ENCODE measurements at regions not wholly inside any gene's neighbourhood (a gene's known extent, or its start where the extent isn't known, plus 50 kb on each side); places are given as distances from the start of the nearest gene placed in this dataset.
"Not testable (repeated sequence)": the region's sequence is repeated elsewhere in the genome, so short reads cannot be mapped to it uniquely, and the experiment has no call there.

GRCh38 chr15:62365795-62366442 lies 200.8 kb upstream of the C2CD4B start:
- DNase-seq (ENCODE audit: low read depth): no peak

- no peak for DNase-seq (ENCODE audit: low read depth)
Observed at GRCh38 chr15:62369454-62369853, 204.4 kb upstream of the C2CD4B start.

DNA sequence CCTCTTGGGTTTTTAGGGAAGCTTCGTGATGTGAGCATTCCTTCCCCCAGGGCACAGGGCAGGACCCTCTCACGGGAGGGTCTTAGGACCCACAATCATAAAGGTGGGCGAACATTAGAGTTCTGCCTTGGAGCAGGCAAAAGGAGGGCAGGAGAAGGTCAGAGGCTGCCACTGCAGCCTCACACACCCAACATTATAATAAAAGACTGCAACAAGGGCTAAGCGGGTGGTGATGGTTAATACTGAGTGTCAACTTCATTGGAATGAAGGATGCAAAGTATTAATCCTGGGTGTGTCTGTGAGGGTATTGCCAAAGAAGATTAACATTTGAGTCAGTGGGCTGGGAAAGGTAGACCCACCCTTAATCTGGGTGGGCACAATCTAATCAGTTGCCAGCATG lies 206.6 kb upstream of the C2CD4B start:
- DNase-seq (ENCODE audit: low read depth): not testable (repeated sequence)

DNA sequence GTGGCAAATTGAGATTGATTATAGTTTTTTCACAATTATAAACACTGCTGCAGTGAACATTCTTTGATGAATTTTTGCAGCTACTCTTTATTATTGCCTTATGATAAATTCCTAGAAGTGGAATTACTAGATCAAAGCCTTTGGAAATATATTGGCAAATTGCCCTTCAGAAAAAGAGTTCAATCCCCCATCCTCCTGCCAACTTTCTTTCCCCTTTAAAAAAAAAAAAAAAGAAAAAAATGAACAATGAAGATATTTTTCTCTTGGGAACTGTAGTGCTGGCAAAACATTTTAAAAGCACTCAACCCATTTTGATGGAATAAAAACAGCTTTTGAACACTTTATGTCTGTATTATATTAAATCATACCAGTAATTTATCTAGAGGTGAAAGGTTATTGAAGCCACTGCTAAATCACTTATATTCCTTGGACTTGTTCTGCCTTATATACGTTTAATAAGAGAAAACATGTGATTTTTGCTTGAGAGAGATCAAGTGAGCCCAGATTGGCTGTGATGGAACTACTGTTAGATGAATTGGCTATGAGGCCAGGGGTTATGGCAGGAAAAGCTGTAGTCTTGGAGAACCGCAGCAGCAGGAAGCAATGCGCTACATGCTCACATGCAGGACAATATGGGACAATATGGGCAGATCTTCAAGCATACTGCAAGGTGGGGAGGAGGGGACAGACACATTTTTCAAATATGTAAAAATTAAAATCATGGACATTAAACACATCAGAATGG lies 212.8 kb upstream of the C2CD4B start:
- DNase-seq (ENCODE audit: low read depth): no peak

DNA sequence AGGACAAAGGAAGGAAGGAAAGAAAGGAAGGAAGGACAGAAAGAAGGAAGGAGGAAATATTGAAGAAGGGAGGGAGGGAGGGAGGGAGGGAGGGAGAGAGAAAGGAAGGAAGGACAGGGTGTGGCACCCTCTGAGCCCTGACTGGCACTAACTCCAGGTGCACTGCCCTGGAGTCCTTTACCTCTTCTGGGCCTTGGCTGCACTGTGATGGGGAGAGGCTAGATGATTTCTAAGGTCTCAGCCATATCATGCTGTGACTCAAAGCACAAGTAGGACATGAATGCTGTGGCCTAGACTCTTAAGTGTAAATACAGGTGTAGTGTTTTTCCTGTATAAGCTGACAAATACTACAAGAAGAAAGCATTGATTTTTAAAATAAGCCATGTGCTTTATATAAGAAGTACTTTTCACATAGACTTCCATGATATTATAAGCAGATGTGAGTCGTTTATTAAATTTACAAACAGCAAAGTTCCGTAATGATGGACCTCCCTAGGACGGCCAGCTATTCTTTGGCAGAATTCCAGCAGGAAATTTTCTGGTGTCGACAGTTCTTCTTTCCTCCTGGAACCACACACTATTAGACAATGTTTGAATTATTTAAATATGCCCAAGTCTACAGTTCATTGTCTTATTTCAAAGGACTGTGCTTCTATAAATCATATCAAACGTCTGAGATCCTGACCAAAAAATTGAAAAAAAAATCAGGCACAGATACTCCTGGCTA lies 213.8 kb upstream of the C2CD4B start:
- no peak for DNase-seq (ENCODE audit: low read depth)

DNA sequence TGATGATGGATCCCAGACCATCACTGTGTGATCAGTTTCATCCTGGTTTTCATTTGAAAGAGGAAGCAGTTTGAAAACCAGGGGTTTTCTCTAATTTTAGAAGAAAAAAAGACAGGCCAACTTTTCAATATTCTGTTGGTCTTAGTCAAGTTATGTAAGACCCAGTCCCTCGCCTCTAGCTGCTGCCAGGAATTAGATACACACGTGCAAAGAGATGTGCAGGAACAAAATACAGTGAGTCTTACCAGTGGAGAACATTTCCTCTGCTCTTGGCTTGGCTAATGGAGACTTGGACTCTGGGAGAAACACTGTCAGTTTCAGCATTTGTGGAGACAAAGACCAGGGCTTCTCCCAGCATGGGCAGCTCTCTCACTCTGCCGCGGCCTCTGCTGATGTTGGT lies 214.9 kb upstream of the C2CD4B start:
- no peak for DNase-seq (ENCODE audit: low read depth)

DNA sequence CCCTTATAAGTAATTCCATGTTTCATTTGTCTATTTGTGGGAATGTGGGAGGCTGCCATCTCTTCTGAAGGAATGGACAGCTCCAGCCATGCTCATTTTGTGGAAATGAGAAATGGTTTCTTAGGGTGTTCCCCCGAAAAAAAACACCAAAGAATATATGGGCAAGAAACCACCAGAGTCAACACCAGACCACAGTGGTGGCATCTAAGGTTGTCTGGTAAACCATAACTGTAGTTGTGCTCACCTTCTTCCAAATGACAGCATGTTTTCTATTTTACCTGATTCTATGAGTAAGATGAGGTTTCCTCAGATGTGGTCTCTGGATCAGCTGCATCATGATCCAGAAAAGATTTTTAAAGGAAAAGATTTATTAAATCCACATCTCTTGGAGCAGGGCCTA lies 217.0 kb upstream of the C2CD4B start:
- no peak for DNase-seq (ENCODE audit: low read depth)

GRCh38 chr15:62389885-62390790 lies 225.1 kb upstream of the C2CD4B start, which contains the start of gene TLN2:
TSS of gene TLN2 (plus strand) at chr15:62390550.
- DNase-seq (ENCODE audit: low read depth): peak; percentile 16

GRCh38 chr15:62390791-62391640 lies 225.9 kb upstream of the C2CD4B start:
- peak; percentile 2 for DNase-seq (ENCODE audit: low read depth)

GRCh38 chr15:62391641-62392262 lies 226.7 kb upstream of the C2CD4B start:
- DNase-seq (ENCODE audit: low read depth): peak; percentile 1

DNA sequence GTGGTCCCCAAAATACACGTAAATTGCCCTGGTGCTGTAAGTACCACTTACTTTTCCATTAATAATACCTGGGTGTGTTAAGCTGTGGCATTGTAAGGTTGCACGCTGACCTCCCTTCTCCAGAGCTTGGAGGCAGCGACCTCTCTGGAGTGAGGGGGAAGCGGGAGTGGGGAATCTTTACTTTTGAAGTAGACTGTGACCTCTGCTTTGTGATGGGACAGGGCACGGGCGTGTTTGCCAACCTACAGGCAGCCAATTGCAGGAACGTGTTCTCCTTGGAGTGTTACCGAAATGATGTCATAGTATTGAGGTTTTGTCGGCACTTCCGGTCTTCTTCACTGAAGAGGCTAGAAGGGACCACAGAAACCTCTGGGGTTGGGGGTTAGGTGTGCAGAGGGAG lies 227.3 kb upstream of the C2CD4B start:
- no peak for DNase-seq (ENCODE audit: low read depth)

GRCh38 chr15:62393196-62393595 lies 228.1 kb upstream of the C2CD4B start:
- DNase-seq (ENCODE audit: low read depth): no peak

DNA sequence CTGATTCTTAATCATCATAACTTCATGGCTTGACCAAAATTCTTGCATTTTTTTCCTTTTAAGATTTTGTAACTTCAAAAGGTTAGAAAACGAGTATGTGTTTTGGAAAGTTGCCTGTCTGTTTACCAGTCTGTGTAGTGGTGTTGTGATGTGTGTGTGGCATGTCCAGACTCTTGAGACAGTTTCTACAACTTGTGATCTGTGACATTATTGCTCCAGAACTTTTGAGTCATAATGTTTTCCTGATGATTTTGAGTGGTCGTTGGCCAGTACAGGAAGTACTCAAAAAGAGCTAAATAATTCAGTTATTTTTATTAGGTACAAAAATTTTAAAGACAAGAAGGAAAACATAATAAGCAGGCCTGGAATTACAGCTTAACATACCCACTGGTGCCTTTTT lies 229.0 kb upstream of the C2CD4B start:
- DNase-seq (ENCODE audit: low read depth): no peak

GRCh38 chr15:62400778-62401177 lies 235.7 kb upstream of the C2CD4B start:
- DNase-seq (ENCODE audit: low read depth): no peak

DNA sequence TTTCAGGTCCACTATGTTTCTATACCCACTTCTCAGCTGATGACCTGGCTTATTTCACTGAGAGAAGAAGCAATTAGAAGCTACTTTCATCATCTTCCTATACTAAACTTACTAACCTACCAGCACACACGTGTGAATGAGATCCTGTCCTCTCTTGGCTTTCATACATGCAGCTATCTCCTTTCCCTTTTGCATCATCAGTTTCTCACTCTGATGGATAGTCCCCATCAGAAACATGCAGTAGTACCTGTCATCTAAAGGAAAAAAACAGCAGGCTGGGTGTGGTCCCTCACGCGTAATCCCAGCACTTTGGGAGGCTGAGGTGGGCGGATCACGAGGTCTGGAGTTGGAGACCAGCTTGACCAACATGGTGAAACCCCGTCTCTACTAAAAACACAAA lies 237.6 kb upstream of the C2CD4B start:
- DNase-seq (ENCODE audit: low read depth): no peak

- no peak for DNase-seq (ENCODE audit: low read depth)
Observed at GRCh38 chr15:62403164-62403809, 238.2 kb upstream of the C2CD4B start.

DNA sequence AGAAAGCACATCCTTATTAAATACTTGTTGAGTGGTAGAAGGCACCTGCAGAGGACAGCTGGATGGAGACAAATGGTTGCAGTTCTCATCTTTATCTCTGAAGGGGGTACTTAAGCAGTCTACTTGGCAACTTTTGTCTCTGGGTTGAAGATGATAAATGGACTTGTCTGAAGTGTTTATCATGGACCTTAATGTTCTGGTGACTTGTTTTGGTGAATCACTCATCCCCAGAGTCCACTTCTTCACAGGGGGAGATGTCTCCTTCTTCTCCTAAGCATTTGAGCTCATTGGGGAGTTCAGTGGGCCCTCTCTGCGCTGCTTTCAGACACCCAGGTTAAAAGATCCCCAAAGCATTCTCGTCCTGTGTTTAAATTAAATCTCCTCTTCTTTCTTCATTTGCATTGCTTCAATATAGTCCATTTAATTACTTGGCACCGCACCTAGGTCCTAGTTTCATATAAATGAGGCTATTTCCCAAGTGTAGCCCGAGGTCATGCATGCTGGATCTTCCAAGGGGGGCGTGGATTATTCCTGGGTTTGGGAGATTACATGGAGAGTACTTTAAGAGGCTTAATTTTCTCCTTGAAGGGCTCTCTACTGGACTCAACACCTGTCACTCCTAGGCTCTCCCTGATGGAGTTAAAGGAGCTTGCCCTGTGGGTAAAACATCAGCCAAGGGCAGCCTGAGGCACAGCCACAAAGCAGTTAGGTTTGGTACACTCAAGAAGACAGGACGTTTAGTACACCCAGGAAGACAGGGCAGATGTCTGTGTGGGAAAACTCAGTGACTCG lies 239.3 kb upstream of the C2CD4B start:
- no peak for DNase-seq (ENCODE audit: low read depth)

DNA sequence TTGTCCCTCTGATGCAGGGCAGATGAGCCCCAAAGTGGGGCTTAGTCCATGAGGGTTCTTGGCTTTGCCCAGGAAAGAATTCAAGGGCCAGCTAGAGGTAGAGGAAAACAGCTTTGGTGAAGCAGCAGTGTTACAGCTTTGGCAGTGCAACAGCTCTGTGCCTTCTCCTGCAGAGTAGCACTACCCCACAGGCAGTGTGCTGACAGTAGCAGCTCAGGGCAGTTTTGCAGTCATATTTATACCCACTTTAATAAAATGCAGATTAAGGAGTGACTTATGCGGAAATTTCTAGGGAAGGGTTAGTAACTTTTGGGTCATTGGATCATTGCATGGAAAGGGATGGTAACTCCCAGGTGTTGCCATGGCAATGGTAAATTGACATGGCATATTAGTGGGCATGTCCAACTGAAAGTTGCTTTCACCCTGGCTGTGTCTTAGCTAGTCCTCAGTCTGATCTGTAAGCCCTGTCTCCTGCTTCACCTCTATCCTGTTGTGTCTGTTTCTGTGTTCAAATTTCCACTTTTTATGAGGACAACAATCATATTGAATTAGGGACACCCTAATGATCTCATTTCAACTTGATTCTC lies 241.3 kb upstream of the C2CD4B start:
- no peak for DNase-seq (ENCODE audit: low read depth)

DNA sequence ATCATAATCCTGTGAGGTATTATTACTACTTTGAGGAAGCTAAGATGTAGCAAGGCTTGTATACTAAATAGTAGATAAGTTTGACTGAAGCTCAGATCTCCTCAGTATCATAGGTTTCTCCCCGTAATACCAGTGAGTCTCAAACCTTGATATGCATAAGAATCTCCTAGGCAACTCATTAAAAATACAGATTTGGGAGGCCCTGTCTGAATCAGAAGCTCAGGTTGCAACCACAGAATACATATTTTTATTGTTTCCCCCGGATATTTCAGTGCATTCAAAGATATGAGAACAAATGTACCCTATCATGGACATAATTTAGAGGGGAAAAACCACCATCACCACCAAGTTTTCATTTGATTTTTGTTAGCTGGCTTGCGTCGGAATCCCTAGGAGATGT lies 242.1 kb upstream of the C2CD4B start:
- no peak for DNase-seq (ENCODE audit: low read depth)
